GM18909 (cell line): ENCODE measurements at regions not wholly inside any gene's neighbourhood (a gene's known extent, or its start where the extent isn't known, plus 50 kb on each side); places are given as distances from the start of the nearest gene placed in this dataset.

ENCODE experiments used
- ATAC-seq: cut with Tn5 transposase; IDR thresholded peaks from one replicate; pipeline ENCODE4 v1.9.1; 2021; ENCODE audit warnings: mild to moderate bottlenecking; ENCODE audit not compliant: unreplicated experiment, poor library complexity

- no peak for ATAC-seq
Measured at GRCh38 chr22:48397531-48398180, 1430.0 kb downstream of the BRD1 start.

GRCh38 chr22:48396785-48397530 lies 1430.7 kb downstream of the BRD1 start:
- ATAC-seq: no peak

- ATAC-seq: no peak
Measured at GRCh38 chr22:48396091-48396784, 1431.4 kb downstream of the BRD1 start.

- ATAC-seq: no peak
Measured at GRCh38 chr22:48395201-48395600, 1432.5 kb downstream of the BRD1 start.

- ATAC-seq: no peak
Measured at GRCh38 chr22:48394787-48395186, 1432.9 kb downstream of the BRD1 start.

- ATAC-seq: no peak
Measured at GRCh38 chr22:48393885-48394284, 1433.8 kb downstream of the BRD1 start.

DNA sequence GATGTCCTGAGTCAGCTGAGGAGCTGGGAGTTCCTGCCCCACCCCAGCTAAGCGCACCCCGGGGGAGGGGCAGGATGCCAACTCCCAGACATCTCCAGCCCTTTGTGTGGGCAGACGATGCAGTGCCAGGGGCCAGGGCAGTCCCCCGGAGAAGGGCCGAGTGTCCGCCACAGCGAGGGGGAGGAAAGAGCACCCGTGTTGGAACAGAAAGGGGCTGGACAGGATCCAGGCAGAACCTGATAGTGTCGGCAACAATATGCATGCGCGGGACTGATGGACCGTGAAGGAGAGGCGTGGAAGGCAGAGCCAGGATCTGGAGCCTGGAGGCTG lies 1434.7 kb downstream of the BRD1 start:
- no peak for ATAC-seq

DNA sequence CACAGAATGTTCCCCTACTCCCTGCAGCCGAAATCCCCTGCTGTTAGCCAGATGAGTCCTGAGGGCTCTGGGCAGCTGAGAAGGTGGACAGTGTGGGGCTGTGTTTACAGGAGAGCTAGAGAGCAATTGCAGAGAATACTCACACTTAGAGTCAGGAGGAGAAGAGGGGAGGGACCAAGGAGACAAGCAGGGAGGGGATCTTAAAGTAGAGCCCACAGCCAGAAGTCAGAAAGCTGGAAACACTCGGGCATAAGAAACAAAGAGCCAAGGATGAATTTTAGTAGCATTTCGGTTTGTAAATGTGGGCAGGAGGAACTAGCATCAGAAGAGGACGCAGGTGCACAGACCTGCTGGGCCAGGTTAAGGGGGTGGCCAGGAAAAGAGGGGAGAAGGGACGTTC lies 1435.9 kb downstream of the BRD1 start:
- no peak for ATAC-seq

GRCh38 chr22:48391171-48391711 lies 1436.4 kb downstream of the BRD1 start:
- no peak for ATAC-seq

- no peak for ATAC-seq
Measured at GRCh38 chr22:48389916-48390315, 1437.8 kb downstream of the BRD1 start.

DNA sequence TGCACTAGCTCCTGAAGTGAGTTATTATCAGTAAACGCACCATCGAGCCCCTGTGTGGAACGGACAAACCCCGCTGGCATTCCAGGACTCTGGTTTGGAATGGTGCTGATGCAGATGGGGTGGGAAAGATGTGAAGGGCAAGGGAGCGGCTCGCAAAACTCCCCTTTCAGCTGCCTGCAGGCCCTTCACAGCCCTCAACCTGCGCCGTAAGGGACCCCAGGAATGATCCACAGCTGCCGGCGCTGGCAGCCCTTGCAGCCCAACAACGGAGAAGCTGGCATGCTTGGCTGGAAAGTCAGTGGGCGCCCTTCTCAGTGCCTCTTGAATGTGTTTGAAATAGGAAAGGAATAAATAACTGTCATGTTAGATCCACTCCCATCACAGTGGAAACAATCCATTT lies 1445.5 kb downstream of the BRD1 start:
- ATAC-seq: no peak

DNA sequence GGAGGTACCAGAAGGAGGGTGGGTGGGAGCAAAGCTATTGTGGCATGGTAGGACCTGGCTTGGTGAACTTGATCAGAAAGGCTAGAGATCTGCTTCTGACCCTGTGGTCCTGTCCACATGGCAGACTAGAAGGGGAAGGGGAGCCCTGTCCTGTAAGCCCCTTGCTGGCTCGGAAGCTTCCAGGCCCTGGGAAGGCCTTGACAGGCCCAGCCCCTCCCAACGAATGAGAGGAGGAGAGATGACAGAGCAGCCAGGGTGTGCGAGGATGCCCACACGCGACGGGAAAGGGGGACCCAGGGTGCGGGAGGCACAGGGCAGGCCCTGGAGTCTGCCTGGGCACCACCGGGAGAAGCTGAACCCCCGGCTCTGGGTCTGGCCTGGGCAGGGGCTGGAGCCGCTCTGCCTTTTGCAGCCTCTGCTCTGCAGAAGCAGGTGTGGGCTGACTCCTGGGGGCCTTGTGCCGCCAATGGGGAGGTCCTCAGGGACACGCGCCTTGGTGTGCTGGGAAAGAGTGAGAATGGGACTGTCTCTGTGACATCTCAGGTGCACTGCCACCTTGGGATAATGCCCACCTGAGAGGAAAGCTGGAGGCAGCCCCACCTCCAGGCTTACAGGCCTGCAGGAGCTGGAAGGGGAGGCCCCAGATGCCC lies 1447.5 kb downstream of the BRD1 start:
- no peak for ATAC-seq

GRCh38 chr22:48379371-48379770 lies 1448.3 kb downstream of the BRD1 start:
- ATAC-seq: no peak

GRCh38 chr22:48378673-48379072 lies 1449.0 kb downstream of the BRD1 start:
- ATAC-seq: no peak

DNA sequence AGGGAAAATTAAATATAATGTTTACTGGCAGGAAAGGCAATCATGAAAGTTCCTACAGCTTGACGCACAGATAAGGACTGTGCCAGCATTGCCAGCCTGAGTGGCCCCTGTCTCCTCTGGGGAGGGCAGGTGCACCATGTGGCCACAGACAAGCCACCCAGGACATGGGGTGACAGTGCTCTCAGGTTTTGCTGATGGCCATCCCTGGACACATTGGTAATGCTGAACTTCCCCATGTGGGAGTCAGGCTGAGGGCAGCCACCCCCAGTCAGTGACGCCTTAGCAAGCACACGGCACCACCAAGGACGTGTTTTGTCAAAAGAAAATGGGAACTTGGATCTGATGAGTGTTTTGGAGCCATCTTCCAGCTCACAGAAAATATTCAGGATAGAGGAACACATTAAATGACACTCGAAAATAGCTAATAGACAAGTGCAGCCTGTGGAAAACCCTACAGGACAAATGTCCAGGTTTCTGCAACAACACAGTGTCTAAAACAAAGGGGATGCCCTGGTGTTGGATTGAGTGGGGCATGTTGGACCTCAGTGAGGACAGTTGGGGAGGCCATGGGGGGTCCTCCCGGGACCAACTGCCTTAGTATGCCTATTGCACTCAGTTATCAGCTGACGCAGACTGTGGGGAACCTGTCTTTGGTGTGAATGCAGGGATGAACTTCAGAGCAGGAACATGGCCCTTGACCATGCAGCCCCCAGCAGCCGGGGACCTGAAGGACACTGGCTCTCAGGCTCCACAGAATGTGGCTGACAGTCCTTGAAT lies 1450.5 kb downstream of the BRD1 start:
- no peak for ATAC-seq

DNA sequence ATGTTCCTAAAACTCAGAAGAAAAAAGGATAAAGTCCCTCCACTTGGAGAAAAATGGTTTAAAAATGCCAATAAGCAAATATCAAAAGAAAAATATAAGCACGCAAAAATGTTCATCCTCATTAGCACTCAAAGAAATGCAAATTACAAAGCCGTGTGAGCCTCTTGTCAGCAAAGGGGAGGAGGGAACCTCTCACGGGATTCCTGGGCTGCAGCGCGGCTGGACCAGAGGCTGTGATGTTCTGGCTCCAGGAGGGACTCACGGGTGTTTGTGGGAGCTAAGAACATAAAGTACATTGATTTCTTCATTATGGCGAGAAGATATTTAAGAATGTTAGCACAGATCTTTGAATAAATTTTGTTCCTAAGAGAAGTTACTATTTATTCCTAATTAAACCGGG lies 1451.2 kb downstream of the BRD1 start:
- ATAC-seq: no peak

DNA sequence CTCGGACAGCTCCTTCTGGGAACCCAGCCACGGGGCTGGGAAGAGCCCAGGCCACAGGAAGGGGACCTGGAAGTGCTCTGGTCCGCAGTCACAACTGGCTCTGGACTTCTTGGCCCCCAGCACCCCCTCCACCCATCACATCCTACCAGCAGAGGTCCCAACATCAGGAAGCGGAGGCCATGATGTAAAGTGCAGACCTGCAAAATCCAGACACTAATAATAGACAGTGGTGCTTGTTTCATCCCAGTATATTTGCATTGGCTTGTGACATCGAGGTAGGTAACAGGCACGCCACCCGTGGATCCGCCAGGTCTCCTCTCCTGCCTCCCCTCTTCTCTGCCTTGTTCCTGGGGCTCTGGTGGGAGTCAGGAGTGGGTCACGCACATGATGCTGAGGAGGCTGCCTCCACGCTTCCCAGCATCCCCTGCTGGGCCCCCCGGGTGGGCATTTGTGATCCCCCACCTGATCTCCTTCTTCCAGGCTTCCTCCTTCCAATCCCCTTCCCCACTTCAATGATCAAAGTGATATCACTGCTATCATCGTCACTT lies 1454.0 kb downstream of the BRD1 start:
- ATAC-seq: no peak

- ATAC-seq: no peak
Measured at GRCh38 chr22:48372390-48372789, 1455.3 kb downstream of the BRD1 start.

- no peak for ATAC-seq
Measured at GRCh38 chr22:48371391-48371790, 1456.3 kb downstream of the BRD1 start.
